Endothelial cell of umbilical vein (primary cell): ENCODE measurements at regions not wholly inside any gene's neighbourhood (a gene's known extent, or its start where the extent isn't known, plus 50 kb on each side); places are given as distances from the start of the nearest gene placed in this dataset.

Experiments
- EZH2 ChIP-seq: IDR thresholded peaks from 2 replicates; pipeline ENCODE4 v1.6.1; 2012; ENCODE audit warnings: borderline replicate concordance, low read depth, mild to moderate bottlenecking, moderate library complexity, low read length, inconsistent platforms; ENCODE audit not compliant: severe bottlenecking
- TF ChIP-seq, protein P1 (sequence below), 2 donors: IDR thresholded peaks; 1 replicate in 1 of 2; 2 replicates in 1 of 2; pipeline ENCODE4 v1.5.1; 2011; ENCODE audit warnings: low read length in 2 of 2, mild to moderate bottlenecking in 2 of 2, moderate library complexity in 2 of 2, control low read depth in 1 of 2, inconsistent platforms in 1 of 2, low read depth in 1 of 2; ENCODE audit not compliant: insufficient read depth in 1 of 2; ENCODE audit errors: extremely low read depth in 1 of 2

DNA sequence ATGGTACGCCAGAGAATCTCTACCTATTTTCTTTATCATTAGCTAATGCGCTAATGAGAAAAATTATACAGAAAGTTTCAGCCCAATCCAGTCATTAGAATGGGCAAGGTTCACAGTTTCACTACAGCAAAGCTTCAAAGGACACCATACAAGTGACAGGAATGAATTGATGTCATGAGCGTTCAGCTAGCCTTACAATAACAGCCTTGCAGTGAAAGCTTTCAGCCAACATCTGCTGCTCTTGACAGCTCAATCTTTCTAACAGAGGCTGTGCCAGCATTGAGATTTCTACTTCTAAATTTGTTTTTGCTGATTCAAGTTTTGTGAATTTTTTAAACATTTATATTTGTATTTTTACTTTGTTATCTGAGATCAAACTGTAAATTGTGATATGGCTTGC lies 302.4 kb upstream of the FAM174A start:
- TF ChIP-seq, protein P1, sequence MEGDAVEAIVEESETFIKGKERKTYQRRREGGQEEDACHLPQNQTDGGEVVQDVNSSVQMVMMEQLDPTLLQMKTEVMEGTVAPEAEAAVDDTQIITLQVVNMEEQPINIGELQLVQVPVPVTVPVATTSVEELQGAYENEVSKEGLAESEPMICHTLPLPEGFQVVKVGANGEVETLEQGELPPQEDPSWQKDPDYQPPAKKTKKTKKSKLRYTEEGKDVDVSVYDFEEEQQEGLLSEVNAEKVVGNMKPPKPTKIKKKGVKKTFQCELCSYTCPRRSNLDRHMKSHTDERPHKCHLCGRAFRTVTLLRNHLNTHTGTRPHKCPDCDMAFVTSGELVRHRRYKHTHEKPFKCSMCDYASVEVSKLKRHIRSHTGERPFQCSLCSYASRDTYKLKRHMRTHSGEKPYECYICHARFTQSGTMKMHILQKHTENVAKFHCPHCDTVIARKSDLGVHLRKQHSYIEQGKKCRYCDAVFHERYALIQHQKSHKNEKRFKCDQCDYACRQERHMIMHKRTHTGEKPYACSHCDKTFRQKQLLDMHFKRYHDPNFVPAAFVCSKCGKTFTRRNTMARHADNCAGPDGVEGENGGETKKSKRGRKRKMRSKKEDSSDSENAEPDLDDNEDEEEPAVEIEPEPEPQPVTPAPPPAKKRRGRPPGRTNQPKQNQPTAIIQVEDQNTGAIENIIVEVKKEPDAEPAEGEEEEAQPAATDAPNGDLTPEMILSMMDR (IDR thresholded peaks at IDR 0.05; ENCODE audit: extremely low read depth in 1 of 2, insufficient read depth in 1 of 2, low read depth in 1 of 2, low read length in 2 of 2), result no peak
- TF ChIP-seq EZH2, result no peak
